ENCODE measurements at regions not wholly inside any gene's neighbourhood (a gene's known extent, or its start where the extent isn't known, plus 50 kb on each side); places are given as distances from the start of the nearest gene placed in this dataset.

- TF ChIP-seq CTCF (IDR thresholded peaks at IDR 0.05) (no peak), POLR2A (IDR thresholded peaks at IDR 0.05) (no peak)
These were observed 804.6 kb upstream of the ADGRL4 start for GRCh38 chr1:79811173-79811572.
